Neuron (in vitro differentiated cells): ENCODE measurements at regions not wholly inside any gene's neighbourhood (a gene's known extent, or its start where the extent isn't known, plus 50 kb on each side); places are given as distances from the start of the nearest gene placed in this dataset.

Experiments used
- H2AFZ ChIP-seq: one replicate; pipeline ENCODE4 v1.6.1; 2013; ENCODE audit warnings: low read depth, mild to moderate bottlenecking, inconsistent platforms, low read length, moderate library complexity
- H3K27me3 ChIP-seq: one replicate; pipeline ENCODE4 v1.6.1; 2013; ENCODE audit warnings: low read length; ENCODE audit not compliant: insufficient read depth
- H3K36me3 ChIP-seq: one replicate; pipeline ENCODE4 v1.6.1; 2013; ENCODE audit warnings: low read length; ENCODE audit not compliant: insufficient read depth
- H3K4me1 ChIP-seq: one replicate; pipeline ENCODE4 v1.6.1; 2013; ENCODE audit warnings: low read length; ENCODE audit not compliant: insufficient read depth
- H3K4me3 ChIP-seq: 2 replicates; pipeline ENCODE4 v1.5.1; 2013; ENCODE audit warnings: mild to moderate bottlenecking, low read length, moderate library complexity
- H3K9me3 ChIP-seq: one replicate; pipeline ENCODE4 v1.6.1; 2013; ENCODE audit warnings: low read length

GRCh38 chr4:155616117-155616516 is 50.5 kb upstream of the GUCY1A1 start:
- Histone ChIP-seq H3K9me3 (no peaks in the 10 kb centered on the region), H3K36me3 (no peaks in the 10 kb centered on the region), H2AFZ (no peak overlapping the region), H3K27me3 (no peaks in the 10 kb centered on the region), H3K4me3 (no peak overlapping the region), H3K4me1 (no peaks in the 10 kb centered on the region)

- H3K36me3 ChIP-seq, result no peaks in the 10 kb centered on the region
- H2AFZ ChIP-seq, result no peak overlapping the region
- H3K9me3 ChIP-seq, result no peaks in the 10 kb centered on the region
- no peaks in the 10 kb centered on the region for H3K27me3 ChIP-seq
- H3K4me3 ChIP-seq, result no peak overlapping the region
- no peaks in the 10 kb centered on the region for H3K4me1 ChIP-seq
Measured at GRCh38 chr4:155615081-155615887, 51.4 kb upstream of the GUCY1A1 start.

- Histone ChIP-seq H3K9me3 (no peaks in the 10 kb centered on the region), H3K27me3 (no peaks in the 10 kb centered on the region), H3K4me3 (no peak overlapping the region), H2AFZ (no peak overlapping the region), H3K36me3 (no peaks in the 10 kb centered on the region), H3K4me1 (no peaks in the 10 kb centered on the region)
Measured at GRCh38 chr4:155614111-155614762, 52.4 kb upstream of the GUCY1A1 start.

GRCh38 chr4:155612074-155612473 is 54.6 kb upstream of the GUCY1A1 start:
- Histone ChIP-seq H3K4me3 (no peak overlapping the region), H3K9me3 (no peaks in the 10 kb centered on the region), H2AFZ (no peak overlapping the region), H3K4me1 (no peaks in the 10 kb centered on the region), H3K27me3 (no peaks in the 10 kb centered on the region), H3K36me3 (no peaks in the 10 kb centered on the region)

GRCh38 chr4:155611501-155611900 is 55.1 kb upstream of the GUCY1A1 start:
- H2AFZ ChIP-seq, result no peak overlapping the region
- H3K4me3 ChIP-seq, result no peak overlapping the region
- H3K9me3 ChIP-seq, result no peaks in the 10 kb centered on the region
- no peaks in the 10 kb centered on the region for H3K4me1 ChIP-seq
- no peaks in the 10 kb centered on the region for H3K27me3 ChIP-seq
- H3K36me3 ChIP-seq, result no peaks in the 10 kb centered on the region

GRCh38 chr4:155610143-155610542 is 56.5 kb upstream of the GUCY1A1 start:
- H3K4me1 ChIP-seq, result no peaks in the 10 kb centered on the region
- H3K4me3 ChIP-seq, result no peak overlapping the region
- H3K27me3 ChIP-seq, result no peaks in the 10 kb centered on the region
- no peak overlapping the region for H2AFZ ChIP-seq
- H3K9me3 ChIP-seq, result no peaks in the 10 kb centered on the region
- no peaks in the 10 kb centered on the region for H3K36me3 ChIP-seq

- Histone ChIP-seq H3K4me1 (no peaks in the 10 kb centered on the region), H3K4me3 (no peak overlapping the region), H2AFZ (no peak overlapping the region), H3K27me3 (no peaks in the 10 kb centered on the region), H3K36me3 (no peaks in the 10 kb centered on the region), H3K9me3 (no peaks in the 10 kb centered on the region)
Measured at GRCh38 chr4:155609455-155610059, 57.1 kb upstream of the GUCY1A1 start.

GRCh38 chr4:155608225-155608885 is 58.3 kb upstream of the GUCY1A1 start:
- H3K4me3 ChIP-seq, result no peak overlapping the region
- H3K9me3 ChIP-seq, result no peaks in the 10 kb centered on the region
- H3K4me1 ChIP-seq, result no peaks in the 10 kb centered on the region
- no peak overlapping the region for H2AFZ ChIP-seq
- no peaks in the 10 kb centered on the region for H3K36me3 ChIP-seq
- H3K27me3 ChIP-seq, result no peaks in the 10 kb centered on the region

- H3K4me3 ChIP-seq, result no peak overlapping the region
- no peaks in the 10 kb centered on the region for H3K4me1 ChIP-seq
- no peak overlapping the region for H2AFZ ChIP-seq
- H3K36me3 ChIP-seq, result no peaks in the 10 kb centered on the region
- no peaks in the 10 kb centered on the region for H3K9me3 ChIP-seq
- no peaks in the 10 kb centered on the region for H3K27me3 ChIP-seq
Measured at GRCh38 chr4:155607481-155607880, 59.2 kb upstream of the GUCY1A1 start.

GRCh38 chr4:155604718-155605626 is 61.7 kb upstream of the GUCY1A1 start:
- Histone ChIP-seq H3K36me3 (no peaks in the 10 kb centered on the region), H2AFZ (no peak overlapping the region), H3K4me3 (no peak overlapping the region), H3K27me3 (no peaks in the 10 kb centered on the region), H3K4me1 (no peaks in the 10 kb centered on the region), H3K9me3 (no peaks in the 10 kb centered on the region)

- no peaks in the 10 kb centered on the region for H3K27me3 ChIP-seq
- no peak overlapping the region for H3K4me3 ChIP-seq
- no peaks in the 10 kb centered on the region for H3K4me1 ChIP-seq
- no peaks in the 10 kb centered on the region for H3K9me3 ChIP-seq
- no peaks in the 10 kb centered on the region for H3K36me3 ChIP-seq
- no peak overlapping the region for H2AFZ ChIP-seq
Measured at GRCh38 chr4:155603360-155603891, 63.2 kb upstream of the GUCY1A1 start.
